Kidney epithelial cell (primary cell): ENCODE measurements at regions not wholly inside any gene's neighbourhood (a gene's known extent, or its start where the extent isn't known, plus 50 kb on each side); places are given as distances from the start of the nearest gene placed in this dataset.

Experiments used
- DNase-seq: peaks from one replicate; pipeline ENCODE4 v3.0.0-alpha.2; 2010; ENCODE audit warnings: low read depth
- H3K27me3 ChIP-seq: 2 replicates; pipeline ENCODE4 v1.6.0; 2011; ENCODE audit warnings: low read length; ENCODE audit not compliant: control insufficient read depth, insufficient read depth
- H3K36me3 ChIP-seq: 2 replicates; pipeline ENCODE4 v1.5.1; 2011; ENCODE audit warnings: low read length; ENCODE audit not compliant: control insufficient read depth, insufficient read depth
- H3K4me3 ChIP-seq: 2 replicates; pipeline ENCODE4 v1.5.1; 2011; ENCODE audit warnings: low read depth, mild to moderate bottlenecking, control low read depth, low read length
- TF ChIP-seq, protein P1 (sequence below): IDR thresholded peaks from 2 replicates; pipeline ENCODE4 v1.5.1; 2011; ENCODE audit warnings: mild to moderate bottlenecking, moderate library complexity, low read length, control low read depth, inconsistent platforms; ENCODE audit not compliant: insufficient read depth, poor library complexity, severe bottlenecking

DNA sequence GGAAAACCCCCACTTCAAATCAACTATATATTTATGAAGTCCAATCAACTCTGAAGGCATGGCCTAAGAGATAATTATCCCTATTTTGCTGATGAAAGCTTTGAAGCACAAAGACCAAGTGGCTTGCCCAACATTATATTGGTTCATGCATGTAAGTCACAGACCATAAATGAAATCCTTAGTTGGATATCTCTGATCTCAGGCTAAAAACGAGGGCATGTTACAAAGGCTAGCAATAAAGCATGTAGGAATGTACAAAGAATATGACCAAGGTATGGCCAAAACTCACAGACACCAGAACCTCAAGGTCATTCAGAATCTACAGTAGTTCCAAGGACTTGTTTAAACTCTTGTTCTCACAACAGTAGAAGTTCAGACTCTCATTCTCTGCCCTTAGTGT is 100.2 kb upstream of the SESN3 start:
- DNase-seq: no peak
- TF ChIP-seq, protein P1, sequence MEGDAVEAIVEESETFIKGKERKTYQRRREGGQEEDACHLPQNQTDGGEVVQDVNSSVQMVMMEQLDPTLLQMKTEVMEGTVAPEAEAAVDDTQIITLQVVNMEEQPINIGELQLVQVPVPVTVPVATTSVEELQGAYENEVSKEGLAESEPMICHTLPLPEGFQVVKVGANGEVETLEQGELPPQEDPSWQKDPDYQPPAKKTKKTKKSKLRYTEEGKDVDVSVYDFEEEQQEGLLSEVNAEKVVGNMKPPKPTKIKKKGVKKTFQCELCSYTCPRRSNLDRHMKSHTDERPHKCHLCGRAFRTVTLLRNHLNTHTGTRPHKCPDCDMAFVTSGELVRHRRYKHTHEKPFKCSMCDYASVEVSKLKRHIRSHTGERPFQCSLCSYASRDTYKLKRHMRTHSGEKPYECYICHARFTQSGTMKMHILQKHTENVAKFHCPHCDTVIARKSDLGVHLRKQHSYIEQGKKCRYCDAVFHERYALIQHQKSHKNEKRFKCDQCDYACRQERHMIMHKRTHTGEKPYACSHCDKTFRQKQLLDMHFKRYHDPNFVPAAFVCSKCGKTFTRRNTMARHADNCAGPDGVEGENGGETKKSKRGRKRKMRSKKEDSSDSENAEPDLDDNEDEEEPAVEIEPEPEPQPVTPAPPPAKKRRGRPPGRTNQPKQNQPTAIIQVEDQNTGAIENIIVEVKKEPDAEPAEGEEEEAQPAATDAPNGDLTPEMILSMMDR: no peak
- Histone ChIP-seq H3K4me3 (no peak overlapping the region), H3K27me3 (no peaks in the 10 kb centered on the region), H3K36me3 (no peaks in the 10 kb centered on the region)

DNA sequence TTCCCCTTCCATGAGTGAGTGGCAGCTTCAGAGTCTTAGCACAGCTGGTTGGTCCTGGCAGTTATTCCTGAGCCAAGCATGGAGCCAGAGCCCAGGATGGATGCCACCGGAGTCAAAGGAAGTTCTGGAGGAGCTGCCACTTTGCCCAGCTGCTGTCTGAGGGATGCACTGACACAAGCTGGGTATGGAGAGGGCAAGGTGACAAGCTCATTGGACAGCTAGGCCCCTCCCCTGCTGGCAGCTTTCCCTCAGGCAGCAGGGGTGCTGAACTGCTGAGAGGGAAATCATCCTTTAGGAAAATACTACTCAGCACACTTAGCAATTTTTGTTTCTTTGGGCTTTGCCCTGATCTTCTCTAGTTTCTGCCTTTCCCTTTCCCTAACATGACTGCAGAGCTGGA is 99.3 kb upstream of the SESN3 start:
- TF ChIP-seq, protein P1: no peak
- DNase-seq: no peak
- H3K4me3 ChIP-seq: no peak overlapping the region
- H3K27me3 ChIP-seq: no peaks in the 10 kb centered on the region
- H3K36me3 ChIP-seq: no peaks in the 10 kb centered on the region

DNA sequence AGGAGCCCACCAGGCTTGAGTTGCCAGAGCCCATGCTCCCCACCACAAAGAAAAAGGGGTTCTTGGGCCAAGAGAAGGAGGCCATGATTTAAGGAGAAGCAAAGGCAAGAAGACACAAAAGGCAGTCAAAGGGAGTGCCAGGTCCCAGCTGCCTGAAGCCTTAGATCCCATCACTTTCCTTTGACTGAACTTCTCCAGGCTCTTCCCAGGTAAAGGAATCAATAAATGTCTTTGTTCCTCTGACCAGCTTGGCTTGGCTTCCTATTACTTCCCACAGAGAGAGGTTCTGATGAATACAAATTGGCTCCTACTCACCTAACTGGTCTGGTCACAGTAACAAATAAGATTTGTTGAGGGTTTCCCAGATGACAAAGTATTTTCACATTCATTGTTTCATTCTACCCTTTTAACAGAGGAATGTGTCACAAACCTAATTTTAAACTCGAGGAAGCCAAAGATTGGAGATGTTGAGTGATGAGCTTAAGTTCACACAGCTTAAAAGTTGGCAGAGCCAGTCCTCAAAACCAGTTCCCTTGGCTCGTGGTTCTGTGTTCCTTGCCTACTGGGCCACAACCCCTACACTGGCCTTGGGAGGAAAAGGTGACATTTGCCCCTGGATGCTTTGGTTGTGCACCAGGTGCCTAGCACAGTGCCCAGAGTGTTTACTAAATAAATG is 96.4 kb upstream of the SESN3 start:
- H3K4me3 ChIP-seq: no peak overlapping the region
- TF ChIP-seq, protein P1: no peak
- DNase-seq: no peak
- no peaks in the 10 kb centered on the region for H3K36me3 ChIP-seq
- no peaks in the 10 kb centered on the region for H3K27me3 ChIP-seq

DNA sequence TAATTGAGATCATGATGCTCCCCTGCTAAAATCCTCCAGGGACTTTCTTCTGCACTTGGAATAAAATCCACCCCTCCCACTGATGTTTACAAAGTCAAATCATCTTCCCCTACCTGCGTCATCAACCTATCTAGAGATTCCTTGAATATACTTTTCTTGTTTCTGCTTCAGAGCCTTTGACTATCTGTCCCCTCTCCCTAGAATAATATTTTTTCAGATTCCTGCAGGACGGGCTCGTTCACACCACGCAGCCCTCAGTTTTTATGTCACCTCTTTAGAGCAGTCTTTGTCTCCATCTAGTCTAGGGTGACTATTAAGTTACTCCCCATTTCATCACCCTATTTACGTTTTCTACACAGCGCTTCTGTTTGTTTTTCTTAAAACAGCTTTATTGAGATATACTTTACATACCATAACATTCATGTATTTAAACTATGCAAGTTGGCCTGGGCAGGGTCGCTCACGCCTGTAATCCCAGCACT is 94.8 kb upstream of the SESN3 start:
- DNase-seq: no peak
- Histone ChIP-seq H3K36me3 (no peaks in the 10 kb centered on the region), H3K27me3 (no peaks in the 10 kb centered on the region), H3K4me3 (no peak overlapping the region)
- TF ChIP-seq, protein P1: no peak

DNA sequence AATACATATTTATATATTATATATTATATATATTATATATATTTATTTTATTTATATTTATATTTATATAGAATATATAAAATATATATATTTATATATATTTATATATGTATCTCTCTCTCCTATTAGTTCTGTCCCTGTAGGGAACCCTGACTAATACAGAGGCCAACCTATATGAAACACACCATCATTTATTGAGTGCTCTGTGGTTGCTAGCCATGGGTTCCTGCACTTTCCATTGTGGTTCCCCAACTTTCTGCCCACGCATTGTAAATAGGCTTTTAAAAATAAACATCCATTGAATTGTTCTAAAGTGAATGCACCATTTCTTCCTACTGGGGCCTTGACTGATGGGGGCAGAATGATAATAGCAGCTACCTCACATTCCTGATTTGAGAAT is 93.8 kb upstream of the SESN3 start:
- Histone ChIP-seq H3K36me3 (no peaks in the 10 kb centered on the region), H3K27me3 (no peaks in the 10 kb centered on the region), H3K4me3 (no peak overlapping the region)
- TF ChIP-seq, protein P1: no peak
- DNase-seq: no peak

DNA sequence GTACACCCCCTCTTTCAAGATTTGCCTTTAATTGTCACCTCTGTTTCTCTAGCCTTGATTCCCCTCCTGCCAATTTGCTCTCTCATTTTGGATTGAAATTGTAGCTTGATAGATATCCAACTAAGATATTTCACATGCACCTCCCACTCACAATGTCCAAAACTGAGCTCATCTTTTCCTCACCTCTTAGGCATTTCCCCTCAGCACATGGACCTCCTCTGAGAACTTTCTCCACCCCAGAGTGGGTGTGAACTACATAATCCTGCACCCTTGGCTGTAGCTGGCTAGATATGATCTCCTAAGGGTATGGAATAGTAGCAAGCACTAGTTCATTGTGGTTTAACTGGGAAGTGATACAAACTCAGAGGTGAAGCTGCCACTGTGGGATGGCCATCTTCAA is 91.5 kb upstream of the SESN3 start:
- H3K36me3 ChIP-seq: no peaks in the 10 kb centered on the region
- no peaks in the 10 kb centered on the region for H3K27me3 ChIP-seq
- DNase-seq: no peak
- no peak overlapping the region for H3K4me3 ChIP-seq
- TF ChIP-seq, protein P1: no peak
